NCI-H2171 treated with DMSO at 0.1 percent for 48 hours (cell line): ENCODE measurements at regions not wholly inside any gene's neighbourhood (a gene's known extent, or its start where the extent isn't known, plus 50 kb on each side); places are given as distances from the start of the nearest gene placed in this dataset.
"Not testable (repeated sequence)": the region's sequence is repeated elsewhere in the genome, so short reads cannot be mapped to it uniquely, and the experiment has no call there.

Experiments used
- DNase-seq: peaks from one replicate; lab custom pipeline; 2025; lab: John Stamatoyannopoulos, UW

DNA sequence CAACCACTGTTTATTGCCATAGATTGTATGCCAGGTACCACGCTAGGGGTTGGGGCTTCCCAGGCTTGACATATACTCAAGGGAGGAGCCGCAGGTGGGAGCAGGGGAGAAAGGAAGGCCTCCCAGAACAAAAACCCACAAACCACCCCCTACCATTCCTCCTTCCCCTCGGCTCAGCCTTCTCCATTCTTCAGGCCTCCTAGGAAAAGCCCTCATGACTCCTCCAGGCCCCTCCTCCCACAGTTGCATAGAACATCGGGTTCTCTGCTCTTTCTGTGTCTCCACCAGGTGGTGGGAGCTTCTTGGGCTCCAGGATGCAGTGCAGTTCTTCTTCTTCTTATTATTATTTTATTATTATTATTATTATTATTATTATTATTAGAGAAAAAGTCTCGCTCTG, 80.3 kb downstream of the ZFP36L2 start:
- DNase-seq = no peak

DNA sequence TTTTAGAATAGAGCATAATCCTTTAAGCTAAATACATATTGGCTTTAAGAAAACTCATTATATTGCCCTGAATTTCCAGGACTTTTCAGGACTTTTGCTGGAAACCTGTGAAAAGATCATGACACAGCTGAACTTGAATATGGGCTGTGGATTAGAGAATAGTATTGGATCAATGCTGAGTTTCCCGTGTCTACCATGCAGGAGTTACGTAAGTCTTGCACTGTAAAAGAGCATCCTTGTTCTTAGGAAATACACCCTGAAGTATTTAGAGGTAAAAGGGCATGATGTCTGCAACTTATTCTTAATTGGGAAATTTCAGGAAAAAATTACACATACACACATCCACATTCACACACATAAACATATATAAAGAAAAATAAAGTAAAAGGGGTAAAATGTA, 82.1 kb downstream of the ZFP36L2 start:
- no peak for DNase-seq

DNA sequence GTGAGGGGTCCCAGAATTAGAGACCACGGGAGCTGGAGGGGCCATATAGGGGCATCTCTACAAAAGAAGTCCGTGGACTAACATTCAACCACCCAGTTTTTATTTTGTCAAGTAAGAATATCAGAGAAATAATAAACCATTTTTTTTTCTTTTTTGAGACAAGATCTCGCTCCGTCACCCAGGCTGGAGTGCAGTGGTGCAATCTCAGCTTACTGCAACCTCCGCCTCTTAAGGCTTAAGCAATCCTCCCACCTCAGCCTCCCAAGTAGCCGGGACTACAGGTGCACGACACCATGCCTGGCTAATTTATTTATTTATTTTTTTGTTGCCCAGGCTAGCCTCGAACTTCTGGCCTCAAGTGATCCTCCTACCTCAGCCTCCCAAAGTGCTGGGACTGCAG, 82.7 kb downstream of the ZFP36L2 start:
- no peak for DNase-seq

DNA sequence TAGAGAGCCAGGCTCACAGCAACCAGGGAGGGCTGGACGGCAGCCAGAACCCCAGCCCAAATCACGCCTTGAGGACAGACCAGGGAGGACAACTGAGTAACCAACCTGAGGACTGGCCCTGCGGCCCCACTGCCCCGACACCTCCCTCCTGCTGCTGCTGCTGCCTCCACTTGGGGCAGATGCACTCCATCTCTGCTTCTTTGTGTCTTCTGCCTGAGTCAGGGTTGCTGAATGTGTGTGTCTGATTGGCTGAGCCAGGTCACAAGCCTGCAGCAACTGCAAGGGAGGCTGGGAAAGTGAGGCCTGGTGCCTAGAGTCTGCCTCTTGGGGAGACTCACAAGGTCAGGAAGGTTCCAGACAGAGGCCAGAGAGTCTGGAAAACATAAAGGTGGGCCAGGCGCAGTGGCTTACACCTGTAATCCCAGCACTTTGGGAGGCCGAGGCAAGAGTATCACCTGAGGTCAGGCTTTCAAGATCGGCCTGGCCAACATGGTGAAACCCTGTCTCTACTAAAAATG, 83.4 kb downstream of the ZFP36L2 start:
- DNase-seq = no peak

DNA sequence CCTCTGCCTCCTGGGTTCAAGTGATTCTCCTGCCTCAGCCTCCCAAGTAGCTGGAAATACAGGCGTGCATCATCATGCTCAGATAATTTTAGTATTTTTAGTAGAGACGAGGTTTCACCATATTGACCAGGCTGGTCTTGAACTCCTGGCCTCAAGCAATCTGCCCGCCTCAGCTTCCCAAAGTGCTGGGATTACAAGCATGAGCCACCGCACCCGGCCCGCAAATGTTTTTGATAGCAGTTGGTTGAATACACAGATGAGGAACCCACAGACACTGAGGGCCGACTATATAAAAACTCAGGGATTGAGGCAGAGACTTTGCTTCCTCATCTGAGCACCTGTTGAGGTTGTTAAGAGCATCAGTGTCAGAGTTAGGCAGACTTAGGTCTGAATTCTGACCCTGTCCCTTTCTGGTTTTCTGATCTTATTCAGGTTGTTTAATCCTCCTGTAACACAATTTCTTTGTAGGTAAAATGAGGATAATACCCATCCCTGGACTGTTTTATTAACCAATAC, 84.7 kb downstream of the ZFP36L2 start:
- not testable (repeated sequence) for DNase-seq

DNA sequence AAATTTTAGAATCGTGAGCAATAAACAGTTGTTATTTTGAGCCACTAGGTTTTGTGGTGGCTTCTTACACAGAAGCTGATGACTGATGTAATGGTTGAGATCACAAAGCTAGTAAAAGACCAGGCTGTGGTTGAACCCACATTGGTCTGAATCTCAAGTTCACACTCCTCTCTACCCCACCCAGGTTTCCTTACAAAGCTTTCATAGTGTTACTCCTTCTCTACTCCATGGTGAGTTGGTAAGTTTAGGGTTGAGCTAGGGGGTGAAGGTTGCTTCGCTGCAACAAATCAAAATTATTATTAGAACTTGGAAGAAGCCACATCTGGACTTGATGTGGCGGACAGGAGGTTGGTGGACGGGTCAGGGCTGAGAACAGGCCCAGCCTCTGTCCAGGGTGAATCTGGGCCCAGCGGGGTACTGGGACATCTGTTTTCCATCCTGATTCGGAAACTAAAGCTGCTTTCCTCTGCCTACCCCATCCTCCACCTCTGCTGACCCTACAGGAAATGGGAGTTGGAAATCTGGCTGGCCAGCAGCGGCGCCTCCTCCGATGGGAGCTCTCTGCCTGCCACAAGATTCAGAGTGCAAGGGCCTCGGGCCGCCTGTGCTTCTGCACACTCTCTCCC, 86.3 kb downstream of the ZFP36L2 start:
- DNase-seq = no peak

- DNase-seq = no peak
These were observed 86.9 kb downstream of the ZFP36L2 start for GRCh38 chr2:43139501-43139900.

GRCh38 chr2:43138441-43138840, 88.0 kb downstream of the ZFP36L2 start:
- DNase-seq = no peak

- no peak for DNase-seq
These were observed 89.5 kb downstream of the ZFP36L2 start for GRCh38 chr2:43136876-43137275.

DNA sequence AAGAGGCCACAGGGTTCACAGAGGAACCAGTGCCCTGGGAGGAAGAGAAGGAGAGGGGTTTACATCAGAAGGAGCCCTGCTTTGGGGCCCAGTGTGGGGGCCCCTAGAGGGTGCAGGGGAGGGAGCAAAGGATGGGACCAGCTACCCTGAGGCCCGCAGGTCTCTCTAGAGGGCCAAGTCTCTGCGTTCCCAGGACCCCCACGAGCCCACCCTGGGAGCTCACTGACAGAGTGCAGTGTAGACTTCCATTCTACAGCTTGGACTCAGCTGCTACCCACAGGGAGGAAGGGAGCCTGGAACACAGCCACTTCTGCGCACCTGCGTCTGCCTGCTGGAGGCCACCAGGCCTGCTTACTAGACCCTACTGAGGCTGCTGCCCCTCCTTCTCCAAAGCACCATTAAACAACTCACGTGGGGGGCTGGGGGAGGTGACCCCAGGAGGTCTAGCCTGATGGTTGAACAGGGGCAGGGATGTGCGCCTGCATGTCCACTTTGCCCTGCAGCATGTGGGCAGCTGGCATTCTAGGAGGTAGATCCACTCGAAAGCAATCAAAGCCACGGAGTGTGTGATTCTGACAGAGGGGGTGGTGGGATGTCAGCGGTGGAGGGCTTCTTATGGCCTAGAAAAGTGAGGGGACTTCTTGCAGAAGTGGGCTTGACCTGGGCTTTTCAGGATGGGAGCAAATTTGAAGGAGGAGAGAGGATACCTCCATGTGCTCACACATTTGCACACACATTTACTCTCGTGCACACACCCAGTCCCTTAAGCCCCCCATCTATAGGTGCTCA, 90.2 kb downstream of the ZFP36L2 start:
- no peak for DNase-seq

- no peak for DNase-seq
These were observed 90.8 kb downstream of the ZFP36L2 start for GRCh38 chr2:43135583-43135982.

GRCh38 chr2:43134571-43134889, 91.9 kb downstream of the ZFP36L2 start:
- DNase-seq = no peak

GRCh38 chr2:43133708-43134570, 92.5 kb downstream of the ZFP36L2 start:
- DNase-seq = no peak

- no peak for DNase-seq
These were observed 93.1 kb downstream of the ZFP36L2 start for GRCh38 chr2:43133336-43133707.

DNA sequence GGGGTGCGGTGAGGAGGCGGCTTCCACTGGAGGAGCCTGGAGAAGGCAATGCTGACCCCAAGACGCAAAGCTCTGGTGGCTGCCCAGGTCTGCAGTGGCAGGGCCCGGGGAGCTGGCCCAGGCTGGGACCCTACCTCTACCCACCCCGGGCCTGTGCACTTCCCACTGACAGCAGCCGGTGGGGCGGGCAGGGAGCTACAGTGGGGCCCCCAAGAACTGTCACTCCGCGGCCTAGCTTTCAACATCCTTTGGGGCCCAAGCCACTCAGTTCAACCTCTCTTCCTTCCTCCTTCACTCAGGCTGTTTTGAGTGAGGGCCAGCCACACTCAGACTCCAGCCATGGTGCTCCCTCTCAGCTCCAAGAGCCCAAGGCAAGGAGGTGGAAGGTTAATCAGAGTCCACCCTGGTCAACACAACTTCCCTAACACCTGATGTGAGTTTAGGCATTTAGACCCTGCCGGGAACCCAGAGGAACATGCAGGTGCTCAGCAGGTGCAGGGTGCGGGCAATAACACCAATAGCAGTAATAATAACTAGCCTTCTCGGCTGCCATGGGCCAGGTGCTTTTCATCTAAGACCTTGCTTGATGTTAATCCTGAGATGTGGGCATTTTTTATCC, 93.6 kb downstream of the ZFP36L2 start:
- no peak for DNase-seq

GRCh38 chr2:43131890-43132682, 94.3 kb downstream of the ZFP36L2 start:
- no peak for DNase-seq

- DNase-seq = no peak
These were observed 95.1 kb downstream of the ZFP36L2 start for GRCh38 chr2:43131051-43131889.

GRCh38 chr2:43130548-43130875, 95.9 kb downstream of the ZFP36L2 start:
- DNase-seq = no peak

DNA sequence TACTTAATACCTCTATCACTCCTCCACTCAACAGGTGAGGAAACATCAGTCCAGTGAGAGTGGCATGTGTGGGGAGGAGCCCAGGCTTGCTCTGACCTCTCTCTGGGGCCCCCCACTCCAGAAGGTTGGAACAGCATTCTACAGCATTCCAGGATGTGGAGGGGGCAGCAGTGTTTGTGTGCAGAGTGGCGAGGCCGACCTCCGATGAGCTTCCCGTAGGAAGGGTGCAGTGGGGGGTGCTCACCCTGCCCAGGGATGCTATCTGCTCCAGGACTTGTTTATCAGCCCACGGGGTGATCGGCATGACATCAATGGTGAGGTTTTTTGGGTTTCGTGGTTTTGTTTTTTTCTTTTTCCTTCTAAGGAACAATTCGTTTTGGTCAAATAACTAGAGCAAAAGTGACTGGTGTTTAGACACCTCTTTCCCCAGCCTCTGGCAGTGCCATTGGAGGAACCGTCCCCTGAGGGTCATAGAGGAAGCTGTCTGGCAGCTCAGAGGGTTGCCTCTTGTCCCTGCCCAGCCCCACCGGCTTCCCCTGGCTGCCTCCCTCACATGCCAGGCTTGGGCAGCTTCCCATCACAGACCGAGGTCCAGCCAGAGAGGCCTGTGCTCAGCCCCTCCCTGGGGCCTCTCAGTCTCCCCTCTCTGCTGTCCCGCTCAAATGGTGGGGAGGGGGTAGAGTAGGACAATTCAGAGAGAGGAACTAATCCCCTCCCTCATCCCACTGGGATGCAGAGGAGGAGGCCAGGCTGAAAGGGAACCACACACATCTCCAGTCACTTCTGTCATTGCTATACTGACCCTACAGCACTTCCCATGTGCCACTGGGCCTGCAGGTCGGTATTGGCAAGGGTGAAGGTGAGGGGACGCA, 96.5 kb downstream of the ZFP36L2 start:
- no peak for DNase-seq

DNA sequence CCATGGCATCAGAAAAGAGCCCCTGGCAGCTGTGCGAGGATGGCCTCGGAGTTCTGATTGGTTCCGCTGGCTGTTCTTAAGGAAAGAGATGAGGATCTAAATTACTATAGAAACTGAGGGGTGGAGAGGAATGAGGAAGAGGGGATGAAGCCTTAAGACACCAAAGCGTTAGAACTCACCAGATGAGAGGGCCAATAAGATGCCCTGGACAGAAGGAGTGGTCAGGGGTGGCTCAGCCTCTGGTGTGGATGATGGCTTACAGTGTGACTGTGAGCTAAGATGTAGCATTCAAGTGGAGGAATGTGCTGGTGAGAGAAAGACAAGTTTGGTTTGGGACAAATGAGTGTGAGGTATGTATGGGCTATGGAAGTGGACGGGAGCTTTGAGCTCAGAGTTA, 97.8 kb downstream of the ZFP36L2 start:
- DNase-seq = no peak
